GM21825 (cell line): ENCODE measurements at regions not wholly inside any gene's neighbourhood (a gene's known extent, or its start where the extent isn't known, plus 50 kb on each side); places are given as distances from the start of the nearest gene placed in this dataset.

Experiments
- ATAC-seq: cut with Tn5 transposase; IDR thresholded peaks from one replicate; pipeline ENCODE4 v1.9.1; 2021; ENCODE audit warnings: mild to moderate bottlenecking, moderate library complexity; ENCODE audit not compliant: unreplicated experiment

GRCh38 chr5:158380661-158381060 is 521.7 kb upstream of the CLINT1 start:
- no peak for ATAC-seq

DNA sequence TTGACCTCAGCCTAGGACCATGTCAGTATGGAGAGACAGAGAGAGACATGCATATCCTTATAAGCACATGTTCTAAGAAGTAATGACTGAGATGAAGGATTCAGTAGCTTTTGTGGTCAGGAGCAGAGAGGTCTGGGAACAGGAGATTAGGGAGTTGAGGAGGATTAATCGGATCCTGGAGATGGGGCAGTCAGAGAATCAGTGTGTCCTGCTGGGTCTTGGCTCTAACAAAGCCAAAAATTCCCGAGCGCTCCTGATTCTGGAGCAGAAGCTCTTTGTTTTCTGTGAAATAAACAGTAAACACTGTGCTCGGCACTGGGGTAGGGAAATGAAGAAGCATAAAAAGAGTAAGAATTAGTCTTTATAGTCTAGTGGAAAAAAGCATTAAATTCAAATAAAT is 520.0 kb upstream of the CLINT1 start:
- no peak for ATAC-seq

- ATAC-seq = no peak
Observed at GRCh38 chr5:158376679-158377078, 517.7 kb upstream of the CLINT1 start.

DNA sequence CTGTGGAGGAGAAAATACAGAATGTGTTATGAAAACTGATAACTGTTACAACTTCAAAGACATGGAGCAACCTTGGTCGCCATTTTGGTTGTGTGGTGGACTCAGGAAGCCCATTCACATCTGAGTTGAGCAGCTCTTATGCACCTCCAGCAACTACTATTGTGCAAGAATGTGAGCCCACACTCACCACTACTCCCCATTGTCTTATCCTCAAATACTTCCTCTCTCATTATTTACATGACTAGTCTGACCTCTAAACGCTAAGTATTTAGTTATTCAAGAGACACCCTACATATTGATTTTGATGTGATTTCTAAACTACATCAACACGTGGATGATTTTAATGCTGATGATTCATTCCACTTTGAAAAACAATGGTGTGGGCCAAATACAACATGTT is 516.6 kb upstream of the CLINT1 start:
- ATAC-seq = no peak

GRCh38 chr5:158373608-158374395 is 514.9 kb upstream of the CLINT1 start:
- ATAC-seq = no peak

GRCh38 chr5:158369241-158369640 is 510.3 kb upstream of the CLINT1 start:
- no peak for ATAC-seq

- ATAC-seq = no peak
Observed at GRCh38 chr5:158368686-158369085, 509.7 kb upstream of the CLINT1 start.

DNA sequence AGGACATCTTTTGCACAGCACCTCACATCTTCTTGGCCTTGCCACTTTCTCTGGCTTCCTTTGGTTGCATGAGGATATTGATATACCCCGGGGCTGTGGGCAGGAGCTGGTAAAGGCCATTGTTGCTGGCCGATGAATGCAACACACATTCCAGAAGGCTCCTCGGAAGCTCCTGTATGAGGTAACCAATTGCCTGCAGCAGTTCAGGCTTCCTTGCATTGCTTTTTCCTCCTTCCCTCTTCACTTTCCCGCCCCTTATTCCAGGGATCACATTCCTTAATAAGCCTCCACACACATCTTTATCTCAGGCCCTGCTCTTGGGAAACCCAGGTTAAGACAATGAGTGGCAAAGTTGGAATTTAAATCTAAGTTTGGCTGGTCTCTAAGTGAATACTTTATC is 505.4 kb upstream of the CLINT1 start:
- no peak for ATAC-seq

- no peak for ATAC-seq
Observed at GRCh38 chr5:158354958-158355357, 496.0 kb upstream of the CLINT1 start.

DNA sequence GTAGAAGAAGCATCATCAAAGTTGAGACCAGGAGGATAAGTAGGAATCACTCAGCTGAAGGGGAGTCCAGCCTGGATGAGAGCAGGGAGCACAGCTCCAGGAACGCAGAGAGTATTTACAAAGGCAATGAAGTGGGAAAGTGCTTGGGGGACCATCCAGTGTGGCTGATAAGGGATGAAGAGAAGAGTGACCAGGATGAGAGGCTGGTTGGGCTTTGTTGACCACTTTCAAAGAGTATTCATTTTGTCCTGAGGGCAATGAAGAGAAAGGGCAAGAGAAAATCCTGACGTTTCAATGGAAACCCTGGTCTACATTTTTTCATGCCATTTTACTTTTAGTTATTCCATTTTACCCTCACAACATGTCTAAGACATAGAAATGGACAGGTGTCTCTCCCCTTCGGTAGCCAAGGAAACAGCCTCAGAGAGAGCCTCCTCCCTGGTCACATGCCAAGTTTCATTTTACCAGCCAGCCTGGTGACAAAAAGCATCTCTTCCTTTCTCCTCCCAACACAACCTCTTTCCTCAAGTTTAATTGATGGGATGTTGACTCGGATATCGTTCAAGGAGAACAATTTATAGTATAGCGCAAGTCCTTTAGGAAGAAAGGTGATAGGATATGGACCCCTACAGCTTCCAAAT is 492.7 kb upstream of the CLINT1 start:
- no peak for ATAC-seq

DNA sequence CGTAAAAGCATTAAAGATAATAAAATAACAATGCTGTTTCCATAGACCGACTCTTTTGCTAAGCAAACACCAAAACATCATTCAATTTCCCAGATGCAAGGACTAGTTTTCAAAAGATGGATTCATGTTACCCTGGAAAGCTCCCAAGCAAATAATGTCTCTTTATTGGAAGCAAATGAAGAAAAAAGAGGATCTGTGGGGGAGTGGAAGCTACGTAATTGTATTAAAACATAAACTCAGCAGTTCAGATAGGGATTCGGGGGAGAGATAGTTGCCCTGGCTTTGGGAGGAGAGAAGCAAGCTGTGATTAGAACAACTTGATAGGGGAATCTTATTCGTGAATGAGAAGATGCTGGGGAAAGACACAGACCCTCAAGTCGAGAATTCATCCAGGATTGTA is 491.0 kb upstream of the CLINT1 start:
- no peak for ATAC-seq

DNA sequence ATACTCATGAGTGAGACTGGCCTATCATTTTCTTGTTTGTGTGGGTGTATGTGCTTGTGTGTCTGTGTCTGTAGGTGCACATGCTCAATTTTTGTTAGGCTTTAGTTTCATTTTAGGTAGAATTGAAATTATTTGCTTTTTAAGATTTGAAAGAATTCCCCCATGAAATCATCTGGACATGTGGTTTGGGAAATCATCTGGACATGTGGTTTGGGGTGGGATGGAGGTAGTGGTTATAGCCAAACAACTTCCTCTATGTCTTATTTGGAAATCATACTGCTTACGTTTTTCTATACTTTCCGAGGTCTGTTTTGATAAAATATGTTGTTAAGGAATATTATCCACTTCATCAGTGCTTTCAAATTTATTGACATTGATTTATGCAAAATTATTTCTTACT is 485.4 kb upstream of the CLINT1 start:
- no peak for ATAC-seq

- ATAC-seq = no peak
Observed at GRCh38 chr5:158340608-158341007, 481.7 kb upstream of the CLINT1 start.

- no peak for ATAC-seq
Observed at GRCh38 chr5:158326256-158326655, 467.3 kb upstream of the CLINT1 start.

- no peak for ATAC-seq
Observed at GRCh38 chr5:158324236-158324635, 465.3 kb upstream of the CLINT1 start.

GRCh38 chr5:158322620-158323019 is 463.7 kb upstream of the CLINT1 start:
- ATAC-seq = no peak

DNA sequence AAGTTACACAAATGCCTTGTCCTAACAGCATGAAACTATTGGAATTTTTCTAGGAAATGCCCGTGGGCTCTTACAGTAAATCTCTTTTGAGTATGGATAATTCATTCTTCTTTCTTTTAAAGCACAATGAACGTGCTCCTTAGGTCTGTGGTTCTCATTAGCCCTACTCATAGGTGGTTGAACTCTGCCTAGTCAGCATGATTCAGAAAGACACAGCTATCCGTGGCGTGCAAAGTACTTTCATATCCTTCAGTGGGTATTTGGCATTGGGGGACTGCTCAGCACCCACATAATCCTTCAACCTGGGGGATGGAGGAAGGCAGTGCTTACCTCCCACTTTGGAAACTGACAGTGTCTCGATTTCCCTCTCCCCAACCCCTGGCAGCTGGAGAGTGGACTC is 462.0 kb upstream of the CLINT1 start:
- no peak for ATAC-seq

GRCh38 chr5:158320178-158320674 is 461.3 kb upstream of the CLINT1 start:
- ATAC-seq = no peak

GRCh38 chr5:158317507-158317906 is 458.6 kb upstream of the CLINT1 start:
- no peak for ATAC-seq

DNA sequence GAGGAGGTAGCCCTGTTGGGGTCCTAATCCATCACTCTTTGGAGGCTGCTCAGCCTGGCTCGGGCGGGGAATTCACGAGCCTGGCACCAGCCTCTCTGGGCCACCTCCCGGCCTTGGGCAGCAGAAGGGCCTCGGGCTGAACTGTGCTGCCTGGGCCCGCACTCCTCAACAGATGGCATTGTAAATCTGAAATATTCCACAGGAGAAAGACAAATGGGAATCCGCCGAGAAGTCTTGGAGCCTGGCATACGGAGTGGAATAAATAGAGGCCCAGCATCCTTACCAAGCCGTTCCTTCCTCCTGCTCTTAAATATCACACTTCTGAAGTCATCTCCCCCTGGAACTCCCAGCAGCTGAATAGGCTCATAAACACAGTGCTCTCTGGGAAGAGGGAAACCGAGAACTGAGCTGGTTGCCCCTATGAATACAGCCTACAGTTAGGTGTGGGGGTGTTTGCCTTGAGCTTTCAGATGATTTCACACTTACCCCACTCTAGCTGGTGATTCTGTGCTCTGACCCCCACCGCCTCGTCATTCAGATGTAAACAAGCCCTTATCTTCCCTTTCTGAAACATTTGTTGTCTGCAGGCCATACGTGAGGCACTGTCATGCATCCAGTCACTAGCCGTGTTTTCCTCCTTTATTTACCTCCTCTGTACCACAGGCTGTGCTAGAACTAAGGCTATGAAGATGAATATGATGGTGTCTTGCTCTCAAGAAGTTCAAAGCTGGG is 455.0 kb upstream of the CLINT1 start:
- ATAC-seq = no peak

GRCh38 chr5:158313027-158313732 is 454.2 kb upstream of the CLINT1 start:
- no peak for ATAC-seq
